HG03442 (cell line): ENCODE measurements at regions not wholly inside any gene's neighbourhood (a gene's known extent, or its start where the extent isn't known, plus 50 kb on each side); places are given as distances from the start of the nearest gene placed in this dataset.

Source experiments
- ATAC-seq: cut with Tn5 transposase; IDR thresholded peaks from one replicate; pipeline ENCODE4 v1.9.1; 2021; ENCODE audit warnings: mild to moderate bottlenecking, moderate library complexity; ENCODE audit not compliant: unreplicated experiment

- ATAC-seq: no peak
Observed at GRCh38 chr11:111148953-111149352, 96.6 kb upstream of the POU2AF2 start.

GRCh38 chr11:111148121-111148520 is 97.4 kb upstream of the POU2AF2 start:
- ATAC-seq: no peak

- ATAC-seq: no peak
Observed at GRCh38 chr11:111137846-111138245, 107.7 kb upstream of the POU2AF2 start.

GRCh38 chr11:111135778-111136570 is 109.6 kb upstream of the POU2AF2 start:
- no peak for ATAC-seq

- no peak for ATAC-seq
Observed at GRCh38 chr11:111135101-111135500, 110.4 kb upstream of the POU2AF2 start.

DNA sequence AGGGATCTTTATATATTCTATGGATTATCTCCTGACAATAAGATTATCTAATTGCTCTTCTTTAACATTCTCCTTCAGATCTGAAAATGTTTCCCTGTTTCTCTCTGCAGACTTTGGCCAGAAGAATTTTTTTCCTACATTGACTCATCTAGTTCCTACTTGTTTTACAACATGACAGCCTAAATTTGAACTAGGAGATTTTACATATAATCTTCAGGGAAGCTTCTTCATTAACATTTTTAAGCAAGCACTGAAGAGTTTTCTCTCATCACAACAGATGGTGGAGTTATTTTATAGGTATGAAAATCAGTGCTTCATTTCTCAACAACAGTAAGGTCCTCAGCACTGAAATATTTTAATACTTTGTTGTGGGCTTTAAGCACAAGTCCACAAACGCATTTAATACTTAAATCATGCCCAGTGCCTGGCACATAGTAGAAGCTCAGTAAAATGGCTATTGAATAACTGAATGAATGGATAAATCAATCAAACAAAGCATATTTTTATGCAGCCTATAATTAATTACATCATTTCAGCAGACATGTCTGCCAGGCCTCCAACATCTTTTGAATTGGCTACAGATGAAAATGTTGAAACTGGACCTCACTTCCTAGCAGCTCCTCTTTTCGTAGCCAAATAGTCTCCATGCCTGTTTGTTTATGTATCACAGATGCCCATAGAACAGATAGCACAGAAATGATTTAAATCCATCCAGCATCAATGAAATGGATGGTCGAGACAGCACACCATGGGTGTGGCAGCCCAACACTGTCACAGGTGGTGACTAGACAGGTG is 117.3 kb upstream of the POU2AF2 start:
- no peak for ATAC-seq

- no peak for ATAC-seq
Observed at GRCh38 chr11:111124724-111125123, 120.8 kb upstream of the POU2AF2 start.

- peak; percentile 54 for ATAC-seq
Observed at GRCh38 chr11:111123463-111124398, 121.8 kb upstream of the POU2AF2 start.

DNA sequence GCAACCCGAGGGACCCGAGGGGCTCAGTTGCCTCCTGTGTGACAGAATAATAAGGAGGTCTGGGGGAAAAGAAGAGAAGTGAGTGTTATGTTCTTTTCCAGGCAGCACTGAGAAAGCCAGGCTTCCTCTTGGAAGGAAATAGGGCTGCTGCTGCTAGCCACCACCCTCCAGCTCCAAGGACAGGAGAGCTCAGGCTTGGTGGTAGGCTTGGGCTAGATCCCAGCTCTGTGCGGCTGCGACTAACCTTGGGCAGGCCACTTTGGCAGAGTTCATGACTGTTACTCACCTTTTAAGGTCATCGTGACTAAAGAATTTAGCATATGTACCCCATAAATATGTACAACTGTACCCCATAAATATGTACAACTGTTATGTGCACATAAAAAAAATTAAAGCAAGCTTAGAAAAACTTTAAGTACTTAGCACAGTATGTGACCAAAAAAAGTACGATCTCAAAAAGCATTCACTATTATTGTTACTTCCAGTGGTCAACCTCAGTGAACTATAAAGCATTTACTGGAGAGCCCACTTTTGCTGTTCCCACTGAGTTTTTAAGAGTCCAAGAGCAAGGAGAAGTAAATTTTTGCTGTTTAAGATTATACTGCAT is 124.7 kb upstream of the POU2AF2 start:
- no peak for ATAC-seq

GRCh38 chr11:111120161-111120560 is 125.4 kb upstream of the POU2AF2 start:
- ATAC-seq: no peak

DNA sequence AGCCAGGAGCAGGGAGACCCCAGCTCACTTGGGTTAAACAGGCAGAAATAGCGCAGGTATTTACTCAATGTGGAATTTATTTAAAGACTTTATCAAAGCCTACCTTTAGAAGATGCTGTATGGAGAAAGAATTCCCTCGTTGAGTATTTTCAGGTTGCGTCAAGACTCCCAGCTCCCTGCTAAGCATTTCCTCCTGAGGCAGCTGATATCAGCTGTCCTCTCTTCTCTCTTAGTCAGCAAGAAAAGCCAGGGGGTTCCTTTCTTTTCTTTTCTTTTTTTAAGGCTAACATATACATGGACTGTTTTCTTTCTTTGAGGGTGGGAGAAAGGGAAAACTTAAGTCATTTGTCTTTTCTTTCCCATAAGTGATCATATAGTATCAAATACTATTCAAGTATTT is 125.8 kb upstream of the POU2AF2 start:
- no peak for ATAC-seq

DNA sequence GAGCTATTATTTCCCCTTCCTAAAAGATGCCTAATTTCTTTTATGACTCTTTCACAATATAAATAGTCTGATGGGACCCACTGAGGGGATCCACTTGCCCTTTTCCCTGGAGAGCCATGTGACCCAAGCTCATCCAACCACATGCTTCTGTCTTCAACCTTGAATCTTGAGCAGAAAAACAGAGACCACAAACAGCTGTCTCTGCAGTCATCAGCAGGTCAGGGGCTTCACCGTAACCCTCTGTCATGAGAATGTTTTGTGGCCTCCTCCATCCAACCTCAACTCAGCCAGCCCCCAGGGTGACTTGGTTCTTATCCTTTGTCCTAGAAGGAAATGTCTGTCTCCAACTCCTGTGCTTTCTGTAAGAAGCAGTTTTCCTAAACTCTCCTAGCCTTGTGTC is 129.6 kb upstream of the POU2AF2 start:
- no peak for ATAC-seq

DNA sequence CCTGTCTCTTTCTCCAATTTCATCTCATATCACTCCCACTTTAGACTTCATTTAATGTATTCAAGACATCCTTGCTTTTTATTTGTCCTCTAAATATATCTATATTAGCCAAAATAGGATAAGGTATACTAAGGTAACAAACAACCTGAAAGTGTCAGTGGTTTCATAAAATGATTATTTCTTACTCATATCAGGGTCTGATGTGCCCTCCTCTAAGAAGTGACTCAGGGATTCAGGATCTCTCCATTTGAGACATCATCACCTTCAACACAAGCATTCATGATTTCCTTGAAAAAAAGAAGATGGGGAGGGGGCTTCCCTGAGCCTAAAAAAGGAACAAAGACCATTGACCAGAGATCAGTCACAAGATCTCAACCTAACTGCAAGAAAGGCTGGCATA is 131.4 kb upstream of the POU2AF2 start:
- no peak for ATAC-seq

DNA sequence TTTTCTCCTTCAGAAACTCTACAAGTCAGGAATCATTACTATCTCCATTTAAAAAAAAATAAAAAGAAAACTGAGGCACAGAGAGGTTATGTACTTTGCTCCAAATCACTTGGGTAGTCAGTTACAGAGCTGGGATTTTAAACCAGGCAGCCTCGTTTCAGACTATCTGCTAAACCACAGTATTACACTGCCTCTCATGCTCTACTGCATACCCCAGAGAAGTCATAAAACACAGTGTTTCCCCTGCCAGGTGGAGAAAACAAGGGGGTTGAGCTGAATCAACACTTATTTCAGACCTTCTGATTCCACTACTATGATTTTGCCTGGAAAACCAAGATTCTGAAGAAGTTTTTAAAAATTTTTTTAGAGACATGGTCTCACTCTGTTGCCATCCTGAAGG is 132.9 kb upstream of the POU2AF2 start:
- ATAC-seq: no peak

- no peak for ATAC-seq
Observed at GRCh38 chr11:111107501-111107900, 138.0 kb upstream of the POU2AF2 start.

DNA sequence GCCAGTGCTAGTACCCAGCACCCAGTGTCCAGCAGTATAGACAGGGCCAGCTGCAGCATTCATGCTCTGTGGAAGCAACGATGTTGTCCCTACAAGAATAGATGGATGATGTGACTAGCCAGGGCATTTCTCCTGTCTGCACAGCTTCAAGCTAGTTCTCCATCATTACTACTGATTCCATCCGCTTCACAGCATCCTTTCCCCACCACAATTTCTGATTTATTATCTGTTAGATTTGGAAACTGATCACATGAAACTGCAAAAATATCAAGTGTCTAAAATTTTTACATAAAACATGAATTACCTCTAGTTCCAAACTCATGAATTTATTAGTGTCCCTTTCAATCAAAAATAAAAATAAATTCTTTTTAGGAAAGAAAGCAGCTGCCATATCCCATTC is 138.9 kb upstream of the POU2AF2 start:
- ATAC-seq: no peak

- ATAC-seq: no peak
Observed at GRCh38 chr11:111105566-111105965, 140.0 kb upstream of the POU2AF2 start.

DNA sequence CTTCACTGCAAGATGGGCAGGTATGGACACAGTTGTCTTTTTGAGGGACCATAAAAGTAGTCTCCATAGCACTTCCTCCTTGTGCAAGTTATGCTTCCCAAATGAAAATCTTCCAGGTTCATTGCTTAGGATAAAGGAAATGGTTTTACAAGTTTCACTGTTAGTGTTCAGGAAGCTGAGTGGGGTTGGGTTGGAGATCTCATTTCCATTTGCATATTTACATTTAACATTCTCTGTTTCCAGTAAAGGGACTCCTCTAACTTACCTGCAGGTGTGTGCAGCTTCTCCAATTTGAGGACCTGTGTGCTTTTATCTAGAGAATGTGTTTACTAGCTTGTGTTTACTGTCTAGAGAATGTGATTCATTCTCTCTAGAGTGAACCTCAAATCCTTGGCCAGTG is 141.3 kb upstream of the POU2AF2 start:
- ATAC-seq: no peak

- ATAC-seq: no peak
Observed at GRCh38 chr11:111101881-111102280, 143.6 kb upstream of the POU2AF2 start.

DNA sequence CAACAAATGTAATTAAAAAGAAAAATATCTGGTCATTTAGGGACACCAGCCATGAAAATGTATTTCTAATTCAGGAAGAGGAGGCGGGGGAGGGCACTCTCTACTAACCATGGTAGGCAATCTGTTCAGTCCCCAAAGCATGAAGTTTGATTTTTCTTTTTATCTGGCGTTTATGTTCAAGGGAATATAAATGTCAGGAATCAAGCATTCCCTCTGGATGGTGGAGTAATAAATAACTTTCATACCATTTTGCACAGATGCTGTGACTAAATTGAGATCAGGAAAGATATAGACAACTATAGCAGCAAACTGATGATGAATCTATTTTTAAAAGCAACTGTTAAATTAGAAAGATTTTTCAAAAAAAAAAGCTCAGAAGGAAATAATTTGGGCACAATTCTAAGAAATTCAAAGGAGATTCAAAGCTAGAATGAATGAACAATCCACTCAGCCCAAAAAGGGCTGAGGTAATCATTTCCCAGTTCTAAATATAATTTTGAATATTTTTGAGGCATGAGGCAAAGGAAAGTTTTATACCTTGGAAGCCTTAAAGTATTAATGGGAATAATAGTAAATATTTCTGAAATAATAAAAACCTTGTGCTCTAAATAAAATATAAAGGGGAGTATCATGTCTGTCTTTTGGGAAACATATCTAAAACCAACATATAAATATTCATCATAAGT is 146.4 kb upstream of the POU2AF2 start:
- ATAC-seq: no peak
